Stimulated activated CD8-positive, alpha-beta memory T cell treated with anti-CD3 and anti-CD28 coated beads, Interleukin-12 subunit alpha, Interleukin-12 subunit beta, amount 100 ng/mL, for 4 hours (primary cell): ENCODE measurements at regions not wholly inside any gene's neighbourhood (a gene's known extent, or its start where the extent isn't known, plus 50 kb on each side); places are given as distances from the start of the nearest gene placed in this dataset.
"Not testable (repeated sequence)": the region's sequence is repeated elsewhere in the genome, so short reads cannot be mapped to it uniquely, and the experiment has no call there.

Experiments
- DNase-seq: peaks from one replicate; pipeline ENCODE4 v3.0.0-alpha.2; 2020; ENCODE audit warnings: low read depth

DNA sequence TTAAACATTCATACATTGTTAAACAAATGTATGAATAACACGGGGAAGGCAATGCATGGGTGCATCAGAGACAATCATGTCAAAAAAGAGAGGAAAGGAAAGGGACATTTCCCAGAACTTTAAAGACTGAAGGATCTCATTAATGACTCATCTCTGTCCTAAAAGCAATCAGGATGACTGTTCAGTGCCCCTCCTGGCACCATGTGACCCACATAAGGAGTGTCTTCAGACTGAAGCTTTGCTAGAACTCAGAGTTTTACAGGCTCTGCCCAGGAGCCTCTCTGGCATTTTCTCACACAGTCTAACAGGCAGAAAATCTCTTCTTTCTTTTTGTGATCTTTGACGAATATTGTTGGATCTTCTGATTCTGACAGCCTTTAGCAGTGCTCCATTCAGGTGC lies 315.3 kb downstream of the OTUD1 start:
- no peak for DNase-seq

DNA sequence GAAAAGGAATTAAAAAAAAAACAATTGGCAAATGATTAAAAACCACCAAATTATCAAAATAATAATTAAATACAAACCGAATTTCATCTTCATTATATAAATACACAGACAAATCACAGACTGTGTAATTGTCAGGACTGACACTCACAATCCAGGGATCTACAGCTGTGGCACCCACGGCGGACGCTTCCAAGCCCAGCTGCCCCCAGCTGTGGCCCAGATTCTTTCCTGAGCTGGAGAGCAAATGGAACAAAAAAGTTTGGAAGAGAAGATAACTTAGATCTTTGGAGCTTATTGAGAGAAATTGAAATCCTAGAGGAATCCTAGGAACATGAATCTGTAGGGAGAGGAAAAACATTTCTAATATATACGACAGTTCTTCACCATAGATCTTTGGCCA lies 316.1 kb downstream of the OTUD1 start:
- DNase-seq: no peak

DNA sequence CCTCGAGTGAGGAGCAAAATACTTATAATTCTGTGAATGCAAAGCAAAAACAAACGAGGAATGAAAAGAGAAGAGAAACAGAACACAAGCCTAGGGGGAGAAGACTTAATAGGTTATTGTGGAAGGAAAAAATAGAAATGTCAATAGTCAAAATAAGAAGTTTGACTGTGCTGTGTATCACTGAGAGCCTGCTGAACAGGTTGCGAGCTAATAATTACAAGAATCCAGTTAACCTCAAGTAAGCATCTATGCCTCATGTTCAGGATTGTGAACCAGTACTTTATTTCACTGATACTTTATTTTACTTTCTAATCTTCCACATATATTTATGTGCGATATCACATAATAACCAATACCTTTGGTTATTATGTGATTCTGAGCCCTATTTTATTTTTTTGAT lies 316.7 kb downstream of the OTUD1 start:
- DNase-seq: no peak

DNA sequence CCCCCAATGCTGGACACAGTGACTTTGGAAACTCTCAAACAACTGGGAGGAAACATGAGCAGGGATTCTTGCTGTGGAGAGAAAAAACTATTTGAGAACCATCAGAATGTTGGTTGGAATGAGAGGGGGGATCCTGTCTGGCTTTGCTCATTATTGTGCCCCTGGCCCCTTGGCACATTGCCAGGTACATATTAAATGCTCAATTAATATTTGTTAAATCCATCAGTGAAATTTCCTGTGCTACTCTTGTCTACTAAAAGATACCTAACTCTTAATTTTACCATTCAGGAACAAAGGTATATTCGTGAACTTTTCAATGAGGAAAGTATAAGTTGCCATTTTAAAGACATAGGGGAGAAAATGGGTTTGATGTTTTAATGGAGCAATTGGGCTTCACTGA lies 329.4 kb downstream of the OTUD1 start:
- no peak for DNase-seq

DNA sequence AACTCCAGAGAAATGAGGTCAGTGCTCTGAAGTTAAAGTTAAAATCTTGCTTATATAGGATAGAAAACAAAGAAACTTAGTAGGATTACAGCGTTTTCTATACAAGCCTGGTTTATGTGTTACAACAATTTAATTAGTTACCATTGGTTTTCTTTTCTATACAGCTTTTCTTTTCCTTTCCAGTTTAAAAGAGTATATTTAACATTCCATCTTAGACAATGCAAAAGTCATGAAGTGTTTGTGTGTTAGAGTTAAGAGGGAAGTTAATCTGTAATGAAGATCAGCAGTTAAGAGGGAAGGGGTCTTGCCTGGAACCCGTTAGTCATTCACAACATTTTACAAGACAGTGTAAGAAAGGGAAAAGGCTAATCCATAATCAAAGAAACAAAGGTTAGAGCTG lies 338.3 kb downstream of the OTUD1 start:
- DNase-seq: no peak

DNA sequence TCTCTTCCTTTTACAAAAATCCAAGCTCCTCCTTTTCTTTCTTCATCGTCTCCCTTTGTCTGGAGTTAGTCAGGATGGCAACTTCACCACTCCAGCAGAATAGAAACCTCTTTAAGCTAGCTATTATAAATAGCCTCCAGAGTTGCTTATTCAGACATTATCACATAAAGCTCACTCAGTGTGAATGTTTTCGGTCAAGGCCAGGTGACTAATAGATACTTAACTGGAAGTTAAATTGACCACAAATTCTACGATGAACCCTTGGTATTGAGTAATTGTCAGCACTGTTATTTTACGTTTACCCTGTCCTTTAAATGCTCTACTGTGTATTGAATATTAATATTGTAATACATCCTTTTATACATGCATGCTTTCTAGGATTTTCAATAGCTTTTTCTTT lies 340.4 kb downstream of the OTUD1 start:
- no peak for DNase-seq

DNA sequence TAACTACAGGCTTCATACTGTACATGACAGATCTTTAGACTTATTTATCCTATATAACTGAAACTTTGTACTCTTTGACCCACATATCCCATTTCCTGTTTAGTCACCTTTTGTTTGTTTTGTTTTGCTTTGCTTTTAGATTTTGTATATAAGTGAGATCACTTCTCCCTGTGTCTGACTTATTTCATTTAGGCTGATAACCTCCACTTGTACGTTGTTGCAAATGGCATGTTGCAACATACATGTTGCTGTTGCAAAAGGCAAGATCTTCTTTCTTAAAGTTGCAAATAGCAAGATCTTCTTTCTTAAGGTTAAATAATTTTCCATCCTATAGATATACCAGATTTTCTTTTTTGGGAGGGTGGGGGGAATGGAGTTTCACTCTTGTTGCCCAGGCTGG lies 341.5 kb downstream of the OTUD1 start:
- no peak for DNase-seq

DNA sequence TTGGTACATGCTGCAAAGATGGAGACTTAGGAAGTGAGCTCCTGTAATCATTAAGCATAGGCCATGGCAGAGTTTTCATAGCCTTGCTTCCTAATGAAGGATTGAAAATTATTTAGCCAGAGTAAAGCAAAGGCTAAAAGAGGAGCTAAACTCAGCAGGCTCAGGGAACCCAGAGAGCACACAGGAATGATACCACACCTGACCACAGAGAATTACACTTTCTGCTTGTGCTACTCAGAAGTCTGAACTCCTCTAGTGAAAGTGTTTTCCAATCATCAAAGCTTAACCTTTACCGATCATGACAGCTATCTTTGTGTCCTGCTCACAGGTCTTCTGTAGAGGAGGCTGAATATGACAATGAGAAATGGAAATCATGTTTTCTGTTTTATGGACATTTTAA lies 347.7 kb downstream of the OTUD1 start:
- no peak for DNase-seq

DNA sequence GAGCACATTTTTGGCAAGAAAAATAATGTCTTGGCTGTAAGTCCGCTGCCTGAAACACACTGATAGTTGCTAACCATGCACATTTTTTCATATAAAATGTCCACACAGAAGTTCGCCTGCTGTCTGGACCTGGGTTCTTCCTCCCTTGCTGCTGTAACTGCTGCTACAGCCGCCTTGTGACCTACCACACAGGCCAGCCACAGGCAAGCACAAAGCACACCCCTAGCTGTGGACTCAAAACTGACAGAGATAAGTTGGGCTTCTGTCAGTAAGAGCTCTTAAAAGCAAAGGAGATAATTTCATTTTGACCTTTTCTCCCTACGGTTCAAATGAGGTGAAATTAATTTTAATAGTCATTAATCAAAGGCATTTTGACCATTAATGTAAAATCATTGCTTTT lies 354.7 kb downstream of the OTUD1 start:
- DNase-seq: no peak

DNA sequence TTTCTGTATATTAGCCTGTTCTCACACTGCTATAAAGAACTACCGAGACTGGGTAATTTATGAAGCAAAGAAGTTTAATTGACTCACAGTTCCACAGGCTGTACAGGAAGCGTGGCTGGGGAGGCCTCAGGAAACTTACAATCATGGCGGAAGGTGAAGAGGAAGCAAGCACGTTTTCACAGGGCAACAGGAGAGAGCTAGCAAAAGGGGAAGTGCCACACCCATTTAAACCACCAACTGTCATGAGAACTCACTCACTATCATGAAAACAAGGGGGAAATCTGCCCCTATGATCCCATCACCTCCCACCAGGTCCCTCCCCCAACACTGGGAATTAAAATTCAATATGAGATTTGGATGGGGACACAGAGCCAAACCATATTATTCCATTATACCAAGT lies 358.6 kb downstream of the OTUD1 start:
- DNase-seq: not testable (repeated sequence)

DNA sequence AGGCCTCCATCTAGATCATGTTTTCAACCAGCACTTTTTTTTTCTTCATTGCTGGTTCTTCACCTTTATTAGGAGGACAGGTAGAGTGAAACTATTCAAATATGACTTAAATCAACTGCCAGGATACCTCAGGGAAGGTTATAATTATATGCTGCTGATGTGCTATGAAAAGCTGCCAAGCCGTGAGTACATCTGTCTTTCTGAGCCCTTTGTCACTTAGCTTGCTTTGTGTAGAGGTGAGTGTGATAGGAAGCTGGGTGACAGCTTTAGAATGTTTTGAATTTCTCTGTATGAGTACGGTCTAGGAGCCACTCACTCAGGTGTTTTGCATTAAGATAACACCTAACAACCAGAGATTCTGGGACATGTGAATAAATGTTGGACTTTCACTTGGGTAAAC lies 365.2 kb downstream of the OTUD1 start:
- no peak for DNase-seq

DNA sequence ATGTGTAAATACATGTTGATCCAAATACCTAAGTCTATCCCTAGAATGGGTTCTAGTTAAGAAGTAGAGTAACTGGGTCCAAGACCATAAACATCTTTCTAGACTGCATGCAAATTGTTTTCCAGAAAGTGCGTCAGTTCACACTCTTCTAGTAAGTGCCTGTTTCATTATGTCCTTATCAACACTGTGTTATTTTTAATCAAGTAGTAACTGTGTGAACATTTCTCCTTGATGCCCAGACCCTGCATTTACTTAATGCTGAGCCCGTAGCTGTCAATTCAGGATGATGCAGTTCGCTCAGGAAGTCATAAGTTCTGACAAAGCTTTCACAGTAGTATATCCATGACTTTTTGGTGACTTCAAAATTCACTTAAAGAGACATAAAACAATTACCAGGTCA lies 374.8 kb downstream of the OTUD1 start:
- DNase-seq: no peak

DNA sequence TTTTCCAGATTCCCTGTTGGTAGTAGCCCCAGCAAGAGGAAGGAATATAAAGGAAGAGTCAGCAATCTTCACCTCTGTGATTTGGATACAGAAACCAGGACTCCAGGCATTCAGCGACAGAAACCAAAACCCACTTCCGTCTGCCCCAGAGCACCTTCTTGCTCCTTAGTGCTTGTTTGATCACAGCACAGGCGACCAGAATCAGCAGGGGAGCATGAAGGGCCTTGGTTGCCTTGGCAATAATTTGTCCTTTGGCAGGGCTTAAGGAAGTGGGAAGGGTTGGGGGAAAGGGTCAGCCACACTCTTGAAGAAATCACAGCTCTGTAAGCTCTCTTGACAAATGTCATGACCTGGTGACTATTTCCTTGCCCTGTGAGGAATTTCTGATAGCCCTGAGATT lies 379.6 kb downstream of the OTUD1 start:
- no peak for DNase-seq

DNA sequence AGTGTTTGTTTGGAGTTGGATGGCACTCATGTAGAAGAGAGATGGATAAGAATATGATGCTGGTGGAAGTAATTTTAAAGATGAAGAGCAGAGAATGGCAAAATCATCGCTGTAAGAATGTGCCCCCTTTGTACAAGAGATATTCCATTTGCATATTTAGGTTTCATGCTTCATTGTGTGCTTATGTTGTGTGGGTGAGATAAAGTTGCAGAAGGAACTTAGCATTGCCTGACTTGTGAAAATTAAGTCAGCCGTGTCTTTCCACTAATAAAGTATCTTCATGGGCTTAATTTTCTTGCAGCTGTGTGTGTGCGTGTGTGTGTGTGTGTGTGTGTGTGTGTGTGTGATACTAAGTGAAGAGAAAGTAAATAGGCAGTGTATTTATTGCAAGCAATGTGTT lies 381.9 kb downstream of the OTUD1 start:
- DNase-seq: no peak

DNA sequence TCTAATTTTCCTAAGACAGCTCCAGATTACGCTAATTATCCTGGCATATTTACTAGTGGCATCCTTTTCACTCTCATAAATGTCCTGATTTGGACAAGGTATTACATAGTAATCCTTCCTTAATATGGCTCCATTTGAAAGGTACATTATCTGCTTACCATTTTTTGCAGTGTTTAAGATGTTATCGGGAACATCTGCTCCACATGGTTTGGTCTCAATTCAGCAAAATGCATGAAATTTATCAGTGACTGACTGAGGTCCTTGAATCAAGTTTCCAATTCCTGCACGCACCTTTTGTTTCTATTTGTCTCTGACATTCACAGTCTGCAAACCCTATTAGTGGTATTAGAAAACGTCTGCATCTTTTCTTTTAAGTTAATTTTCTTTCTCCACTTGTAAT lies 384.1 kb upstream of the KIAA1217 start:
- DNase-seq: no peak

DNA sequence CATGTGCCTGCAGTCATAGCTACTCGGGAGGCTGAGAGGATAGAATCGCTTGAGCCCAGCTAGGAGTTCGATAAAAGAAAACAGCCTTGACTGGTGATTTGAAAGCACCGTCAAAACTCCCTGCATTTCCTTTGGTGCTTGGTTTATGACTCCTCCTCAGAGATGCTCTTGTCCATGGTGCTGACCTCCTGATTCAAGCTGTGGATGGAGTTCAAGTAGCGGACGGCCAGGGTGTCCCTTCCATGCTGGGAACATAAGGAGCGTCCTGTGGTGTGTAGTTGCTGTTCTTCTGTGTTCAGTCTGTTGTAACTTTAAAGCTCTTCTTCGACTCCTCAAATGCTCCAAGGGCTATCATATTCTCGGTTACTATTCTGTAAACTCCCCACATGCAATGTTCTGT lies 382.5 kb upstream of the KIAA1217 start:
- no peak for DNase-seq

DNA sequence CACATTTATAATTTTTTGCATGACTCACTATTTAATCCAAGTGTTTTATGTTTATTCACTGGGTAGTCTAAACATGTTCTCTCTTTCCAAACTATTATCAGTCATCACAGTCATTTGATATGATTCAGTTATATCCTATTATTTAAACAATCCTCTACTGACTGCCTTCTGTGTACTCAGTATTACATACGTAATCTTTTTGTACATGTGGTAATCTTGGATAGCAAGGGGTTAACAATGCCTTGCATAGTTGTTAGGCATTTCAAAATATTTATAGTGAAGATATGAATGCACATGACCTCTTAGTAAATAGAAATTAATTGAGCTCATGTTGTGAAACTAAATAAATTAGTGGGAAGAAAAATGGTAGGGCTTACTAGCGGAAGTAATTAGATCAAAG lies 379.4 kb upstream of the KIAA1217 start:
- no peak for DNase-seq

DNA sequence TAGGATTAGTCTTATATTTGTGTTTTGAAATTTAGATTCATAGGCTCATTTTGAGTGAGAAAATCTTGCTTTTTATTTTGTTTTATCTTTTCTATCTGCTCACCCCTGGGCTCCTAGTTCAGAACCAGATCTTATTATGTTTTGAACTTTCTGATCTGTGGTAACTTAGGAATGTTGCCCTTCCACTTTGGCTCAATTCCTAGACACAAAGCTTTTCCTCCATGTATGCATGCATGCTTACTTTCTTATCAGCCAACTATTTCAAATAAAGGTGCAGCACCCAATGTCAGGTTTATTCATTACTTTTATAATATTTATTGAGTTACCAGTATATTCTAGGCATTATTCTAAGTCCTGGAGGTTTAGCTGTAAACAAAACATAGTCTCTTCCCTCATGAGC lies 374.8 kb upstream of the KIAA1217 start:
- DNase-seq: no peak

DNA sequence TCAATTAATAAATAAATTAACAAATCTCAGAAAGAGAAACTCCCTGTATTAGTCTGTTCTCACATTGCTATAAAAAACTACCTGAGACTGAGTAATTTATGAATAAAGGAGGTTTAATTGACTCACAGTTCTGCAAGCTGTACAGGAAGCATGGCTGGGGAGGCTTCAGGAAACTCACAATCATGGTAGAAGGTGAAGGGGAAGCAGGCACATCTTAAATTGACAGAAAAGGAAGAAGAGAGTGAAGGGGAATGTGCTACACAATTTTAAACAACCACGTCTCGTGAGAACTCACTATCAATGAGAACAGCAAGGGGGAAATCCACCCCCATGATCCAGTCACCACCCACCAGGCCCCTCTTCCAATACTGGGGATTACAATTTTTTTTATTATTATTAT lies 358.3 kb upstream of the KIAA1217 start:
- DNase-seq: no peak

DNA sequence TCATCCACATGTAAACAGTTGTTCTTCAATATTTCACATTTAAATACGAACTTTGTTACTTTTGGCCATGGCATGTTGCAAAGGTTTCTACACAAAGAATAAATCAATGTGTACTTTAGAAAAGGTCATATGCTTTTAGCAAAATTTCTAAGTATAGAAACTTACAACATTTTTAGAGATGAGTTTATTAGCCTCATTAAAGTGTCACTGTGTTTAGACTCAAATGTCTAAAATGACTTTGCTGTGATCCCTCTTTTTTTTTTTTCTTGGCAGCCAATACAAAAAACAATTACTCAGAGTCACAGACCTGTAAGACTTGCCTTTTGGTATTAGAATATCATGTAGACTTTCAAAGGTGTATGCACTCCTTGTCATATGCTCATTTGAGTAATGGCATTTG lies 349.3 kb upstream of the KIAA1217 start:
- DNase-seq: no peak

DNA sequence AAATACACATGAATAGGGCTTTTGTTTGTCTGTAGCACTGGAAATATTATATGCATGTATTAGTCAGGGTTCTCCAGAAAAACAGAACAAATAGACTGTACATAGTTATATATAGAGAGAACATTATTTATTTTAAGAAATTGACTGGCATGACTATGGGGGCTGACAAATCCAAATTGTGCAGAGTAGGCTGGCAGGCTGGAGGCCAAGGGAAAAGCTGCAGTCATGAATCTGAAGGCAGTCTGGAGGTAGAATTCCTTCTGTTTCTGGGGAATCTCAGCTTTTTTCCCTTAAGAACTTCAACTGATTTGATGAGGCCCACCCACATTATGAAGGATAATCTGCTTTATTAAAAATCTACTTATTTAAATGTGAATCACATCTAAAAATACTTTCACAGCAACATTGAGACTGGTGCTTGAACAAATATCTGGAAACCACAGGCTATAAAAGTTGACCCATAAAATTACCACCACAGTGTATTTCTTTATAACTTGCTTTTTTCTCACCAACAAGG lies 344.2 kb upstream of the KIAA1217 start:
- no peak for DNase-seq

DNA sequence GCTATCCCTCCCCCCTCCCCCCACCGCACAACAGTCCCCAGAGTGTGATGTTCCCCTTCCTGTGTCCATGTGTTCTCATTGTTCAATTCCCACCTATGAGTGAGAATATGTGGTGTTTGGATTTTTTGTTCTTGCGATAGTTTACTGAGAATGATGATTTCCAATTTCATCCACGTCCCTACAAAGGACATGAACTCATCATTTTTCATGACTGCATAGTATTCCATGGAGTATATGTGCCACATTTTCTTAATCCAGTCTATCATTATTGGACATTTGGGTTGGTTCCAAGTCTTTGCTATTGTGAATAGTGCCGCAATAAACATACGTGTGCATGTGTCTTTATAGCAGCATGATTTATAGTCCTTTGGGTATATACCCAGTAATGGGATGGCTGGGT lies 342.0 kb upstream of the KIAA1217 start:
- not testable (repeated sequence) for DNase-seq

DNA sequence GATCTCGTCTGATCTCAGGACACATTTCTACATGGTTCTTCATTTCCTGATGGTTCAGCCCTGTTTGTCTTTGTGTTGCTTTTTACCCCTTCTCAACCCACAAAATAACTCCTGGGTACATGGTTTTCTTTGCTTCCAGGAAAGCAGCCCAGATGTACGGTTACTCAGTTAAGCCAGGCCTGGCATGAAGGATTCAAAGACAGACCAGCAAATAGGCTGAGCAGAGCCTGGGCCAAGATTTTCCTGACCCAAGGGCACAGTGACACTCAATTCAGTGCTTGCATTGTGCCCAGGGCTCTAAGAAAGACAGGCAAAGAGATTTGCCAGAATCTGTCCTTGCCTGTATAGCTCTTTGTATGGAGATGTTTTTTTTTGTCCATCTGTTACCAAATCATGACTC lies 340.8 kb upstream of the KIAA1217 start:
- DNase-seq: no peak

DNA sequence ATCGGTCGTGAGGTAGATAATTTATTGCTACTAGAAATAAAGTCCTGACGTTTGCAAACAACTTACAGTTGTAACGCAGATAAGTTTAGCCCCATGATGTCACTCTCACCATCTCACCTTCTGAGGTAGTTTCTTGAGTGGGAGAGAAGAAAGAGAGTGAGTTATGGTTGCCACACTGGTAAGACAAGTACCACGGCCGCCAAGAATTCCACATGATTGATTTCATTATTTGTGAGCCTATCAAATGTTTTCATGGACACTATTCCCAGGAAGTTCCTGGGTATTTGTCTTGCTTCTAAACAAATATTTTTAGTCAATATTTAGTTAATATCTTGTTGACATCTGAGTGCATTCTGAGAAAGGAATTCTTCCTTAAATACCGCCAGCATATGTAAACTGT lies 339.4 kb upstream of the KIAA1217 start:
- no peak for DNase-seq

DNA sequence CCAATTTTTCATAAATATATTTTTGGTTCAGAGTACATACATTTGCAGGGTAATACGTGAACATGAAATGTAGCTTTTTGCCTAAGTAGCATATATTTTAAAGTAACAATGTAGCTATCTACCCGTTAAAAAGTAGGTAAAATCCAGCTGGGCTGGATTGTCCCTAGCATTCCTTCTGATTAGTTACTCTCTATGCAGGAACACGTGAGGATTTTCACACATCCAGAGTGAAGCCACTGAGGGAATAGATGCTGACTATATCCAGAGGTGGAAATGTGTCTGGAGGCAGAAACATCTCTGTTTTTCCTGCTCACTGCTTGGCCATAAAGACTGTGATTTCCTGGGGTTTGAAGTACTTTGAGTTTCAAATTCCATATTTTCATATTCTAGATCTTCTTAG lies 338.9 kb upstream of the KIAA1217 start:
- no peak for DNase-seq
